NCI-H1436 treated with DMSO at 0.1 percent for 48 hours (cell line): ENCODE measurements at regions not wholly inside any gene's neighbourhood (a gene's known extent, or its start where the extent isn't known, plus 50 kb on each side); places are given as distances from the start of the nearest gene placed in this dataset.
"Not testable (repeated sequence)": the region's sequence is repeated elsewhere in the genome, so short reads cannot be mapped to it uniquely, and the experiment has no call there.

ENCODE experiments used
- DNase-seq: peaks from one replicate; lab custom pipeline; 2025; lab: John Stamatoyannopoulos, UW

DNA sequence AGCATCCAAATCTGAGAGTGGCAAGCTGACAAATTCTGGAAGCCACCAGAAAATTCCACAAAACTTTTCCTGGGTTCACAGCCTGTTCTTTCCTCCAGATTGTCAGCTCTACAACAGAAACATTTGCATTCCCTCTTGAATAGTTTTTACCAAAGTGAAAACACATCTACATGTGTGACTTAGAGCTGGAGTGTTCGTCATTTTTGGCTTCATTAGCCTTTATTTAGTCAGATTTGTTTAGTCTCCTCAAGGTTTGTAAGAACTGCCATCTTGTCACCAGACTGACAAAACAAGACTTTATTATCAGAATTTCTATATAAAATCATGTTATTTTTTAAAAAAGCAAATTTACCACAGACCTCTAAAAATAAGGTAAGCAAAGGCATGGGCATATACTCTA, 347.3 kb downstream of the TRIM36 start:
- DNase-seq: no peak

DNA sequence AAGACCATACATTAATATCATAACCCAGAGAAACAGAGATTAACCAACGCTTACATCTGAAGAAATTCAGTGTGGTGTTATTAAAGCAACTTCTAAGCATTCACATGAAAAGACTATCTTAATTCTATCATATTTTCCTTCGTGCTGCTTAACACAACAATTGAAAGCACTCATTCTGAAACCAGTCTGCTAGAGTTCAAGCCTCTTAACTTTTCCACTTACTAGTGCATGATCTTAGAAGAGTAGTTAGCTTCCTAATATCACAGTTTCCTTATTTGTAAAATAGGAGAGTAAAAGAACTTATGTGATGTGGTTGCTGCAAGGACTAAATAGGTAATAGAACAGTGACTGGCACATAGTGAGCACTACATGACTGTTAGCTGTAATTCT, 379.3 kb downstream of the TRIM36 start:
- no peak for DNase-seq

DNA sequence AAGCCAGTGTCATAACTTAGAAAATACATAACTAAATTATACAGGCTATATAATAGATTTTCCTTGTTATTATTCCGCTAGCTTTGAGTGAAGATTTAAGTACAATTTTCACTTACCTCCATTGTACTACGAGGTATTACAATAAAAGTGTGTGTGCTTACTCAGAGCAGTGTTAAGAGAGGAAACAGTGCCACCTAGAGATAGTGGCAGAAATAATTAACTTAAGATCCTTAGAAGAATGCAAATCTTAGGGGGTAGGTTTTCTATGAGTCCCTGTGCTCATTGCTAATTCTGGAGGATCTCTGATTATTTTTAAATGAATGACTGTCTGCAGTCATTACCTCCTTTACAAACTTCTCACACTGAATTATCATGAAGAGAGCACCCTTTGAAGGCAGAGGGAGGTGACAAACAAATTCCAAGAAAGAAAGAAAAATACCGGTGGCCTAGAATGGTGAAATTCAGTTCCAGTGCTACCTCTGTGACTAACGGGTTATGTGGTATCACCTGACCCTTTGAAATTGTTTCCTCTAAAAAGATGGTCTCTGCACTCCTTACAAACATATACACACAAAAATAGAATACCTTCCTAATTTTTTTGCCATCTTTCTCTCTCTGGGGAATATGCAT, 379.8 kb downstream of the TRIM36 start:
- no peak for DNase-seq

DNA sequence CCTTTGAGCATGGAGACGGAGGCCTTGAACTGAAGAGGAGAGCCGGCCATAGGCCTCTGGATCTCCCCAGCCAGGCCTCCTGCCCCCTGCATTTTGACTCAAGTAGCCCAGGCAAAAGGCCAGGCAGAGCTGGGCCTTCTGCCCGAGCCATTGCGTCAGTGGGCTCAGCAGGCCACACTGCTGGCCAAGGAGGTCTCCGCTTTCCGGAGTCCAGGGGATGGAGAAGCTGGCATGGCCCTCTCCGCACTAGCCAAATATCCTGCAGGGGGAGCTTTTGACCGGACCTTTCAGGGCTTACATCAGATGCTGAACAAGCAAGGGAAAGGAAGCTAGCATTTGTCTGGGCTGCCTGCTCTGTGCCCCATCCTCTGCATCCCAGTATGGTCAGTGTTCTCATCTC, 386.8 kb downstream of the TRIM36 start:
- no peak for DNase-seq

DNA sequence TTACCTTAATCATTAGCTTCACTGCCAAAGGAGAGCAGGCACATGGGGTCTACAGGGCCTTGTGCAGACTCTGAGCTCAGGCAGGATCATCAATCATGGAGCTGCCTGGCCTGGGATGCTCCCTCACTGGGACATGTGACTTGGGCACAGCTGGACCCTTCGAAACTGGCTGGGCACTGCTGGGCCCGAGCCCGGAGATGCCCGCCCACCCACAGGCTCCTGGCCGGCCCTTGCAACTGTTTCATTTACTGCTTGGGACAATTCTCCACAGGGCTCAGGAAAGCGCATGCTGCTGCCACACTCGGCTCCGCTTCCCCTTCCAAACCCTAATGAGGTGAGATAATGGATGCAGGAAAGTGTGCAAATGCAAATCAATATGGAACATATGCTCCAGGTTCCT, 387.5 kb downstream of the TRIM36 start:
- DNase-seq: no peak

DNA sequence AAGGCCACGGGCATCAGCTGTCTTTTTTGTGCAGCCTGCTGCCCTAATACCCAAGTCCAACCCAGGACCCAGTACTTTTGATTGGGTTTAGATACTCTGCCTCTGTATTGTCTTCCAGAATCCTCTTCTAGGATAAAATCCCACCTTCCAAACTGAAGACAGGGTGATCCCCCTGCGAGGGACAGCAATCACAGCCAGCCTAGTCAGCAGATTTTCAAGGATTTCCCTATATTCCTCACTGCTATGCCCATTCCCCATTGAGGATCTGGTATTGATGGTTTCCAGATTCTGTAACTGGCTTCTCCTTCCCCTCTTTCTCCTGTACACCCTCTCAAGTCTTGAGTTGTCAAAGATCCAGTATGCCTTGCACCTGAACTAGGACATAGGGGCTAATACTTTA, 389.4 kb downstream of the TRIM36 start:
- no peak for DNase-seq

DNA sequence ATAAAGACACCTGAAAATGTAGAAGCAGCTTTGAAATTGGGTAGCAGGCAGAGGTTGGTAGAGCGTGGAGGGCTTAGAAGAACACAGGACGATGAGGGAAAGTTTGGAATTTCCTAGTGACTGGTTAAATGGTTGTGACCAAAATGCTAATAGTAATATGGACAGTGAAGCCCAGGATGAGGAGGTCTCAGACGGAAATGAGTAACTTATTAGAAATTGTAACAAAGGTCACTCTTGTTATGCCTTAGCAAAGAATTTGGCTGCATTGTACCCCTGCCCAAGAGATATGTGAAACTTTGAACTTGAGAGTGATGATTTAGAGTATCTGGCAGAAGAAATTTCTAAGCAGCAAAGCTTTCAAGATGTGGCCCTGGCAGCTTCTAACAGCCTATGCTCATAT, 382.5 kb downstream of the KCNN2 start:
- DNase-seq: no peak

DNA sequence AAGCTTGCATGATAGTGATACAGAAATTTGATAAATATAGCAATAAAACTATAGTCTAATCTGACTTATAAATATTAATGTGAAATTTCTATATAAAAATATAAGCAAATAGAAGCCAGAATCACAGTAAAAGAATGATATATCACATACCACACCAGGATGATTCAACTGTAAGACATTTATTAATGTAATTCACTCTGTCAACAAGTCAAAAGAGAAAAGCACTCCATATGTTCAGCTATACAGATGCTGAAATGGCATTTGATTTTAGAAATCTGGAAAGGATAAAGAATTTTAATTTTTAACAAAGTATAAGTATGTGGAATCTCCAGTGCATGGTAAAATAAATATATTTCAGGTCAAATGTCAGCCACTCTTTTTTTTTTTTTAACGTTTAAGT, 372.4 kb downstream of the KCNN2 start:
- no peak for DNase-seq

DNA sequence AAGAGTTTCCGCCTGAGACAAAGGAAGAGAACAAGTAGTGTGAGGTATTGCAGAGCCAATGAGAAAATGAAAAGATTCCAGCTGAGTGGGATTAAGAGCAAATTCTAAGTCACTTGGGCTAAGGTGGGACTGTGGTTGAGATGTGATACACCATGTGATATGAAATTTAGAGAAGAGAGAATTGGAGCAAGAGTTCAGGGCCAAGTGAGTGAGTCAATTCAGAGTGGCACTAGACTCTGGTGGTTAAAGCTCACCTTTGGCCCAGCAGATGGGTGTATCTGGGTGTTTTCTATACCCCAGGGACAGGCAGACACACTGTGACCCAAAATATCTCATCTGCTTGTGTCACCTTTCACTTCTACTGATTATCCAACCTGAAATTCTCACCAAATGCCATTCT, 368.1 kb downstream of the KCNN2 start:
- DNase-seq: no peak

DNA sequence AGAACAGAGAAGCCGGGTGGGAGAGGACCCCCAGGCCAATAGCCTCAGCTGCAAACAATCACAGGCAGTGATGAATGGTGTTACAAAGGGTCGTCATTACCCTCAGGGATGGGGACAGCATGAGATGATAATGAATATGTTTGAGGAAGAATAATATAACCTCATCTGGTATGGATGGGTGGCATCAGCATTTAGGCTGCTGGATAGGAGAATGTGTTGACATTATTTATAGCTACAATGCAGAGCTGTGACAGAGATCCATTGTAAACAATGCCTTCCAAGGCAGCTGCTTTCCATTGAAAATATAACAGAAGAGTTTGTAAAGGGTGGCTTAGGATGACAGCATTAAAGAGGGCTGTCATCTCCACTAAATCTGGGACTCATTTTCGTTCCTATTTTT, 365.5 kb downstream of the KCNN2 start:
- no peak for DNase-seq

DNA sequence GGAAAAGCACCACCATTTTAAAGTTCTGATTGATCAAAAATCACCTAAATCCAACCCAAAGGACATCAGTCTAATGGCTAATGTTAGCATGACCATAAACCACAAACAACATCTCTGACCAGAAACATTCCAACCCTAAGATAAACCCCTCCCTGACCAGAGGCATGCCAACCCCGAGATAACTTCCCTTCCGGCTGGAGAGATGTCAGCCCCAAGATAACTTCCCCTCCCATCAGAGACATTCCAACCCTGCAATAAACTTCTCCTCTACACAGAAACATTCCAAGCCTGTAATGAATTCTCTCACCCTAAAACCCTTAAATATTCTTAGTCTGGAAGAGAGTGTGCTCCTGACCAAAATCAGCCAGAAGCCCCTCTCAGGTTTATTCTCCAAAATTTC, 364.3 kb downstream of the KCNN2 start:
- no peak for DNase-seq

DNA sequence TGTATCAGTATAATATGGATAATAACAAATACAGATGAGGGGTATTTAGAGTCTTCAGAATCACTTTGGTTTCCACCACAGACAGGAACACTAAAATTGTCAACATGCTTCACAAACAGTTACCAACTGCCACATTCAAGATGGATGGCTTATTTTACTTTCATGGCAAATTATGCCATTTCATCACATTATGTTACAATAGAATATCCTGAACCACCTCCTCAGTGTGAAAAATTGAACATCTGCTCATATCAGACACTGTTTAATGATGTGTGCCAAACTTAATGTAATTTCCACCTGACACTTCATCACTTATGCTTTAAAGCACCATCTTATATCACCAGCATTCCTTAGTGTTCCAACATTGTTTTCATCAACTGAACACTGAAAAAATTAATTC, 357.4 kb downstream of the KCNN2 start:
- no peak for DNase-seq

DNA sequence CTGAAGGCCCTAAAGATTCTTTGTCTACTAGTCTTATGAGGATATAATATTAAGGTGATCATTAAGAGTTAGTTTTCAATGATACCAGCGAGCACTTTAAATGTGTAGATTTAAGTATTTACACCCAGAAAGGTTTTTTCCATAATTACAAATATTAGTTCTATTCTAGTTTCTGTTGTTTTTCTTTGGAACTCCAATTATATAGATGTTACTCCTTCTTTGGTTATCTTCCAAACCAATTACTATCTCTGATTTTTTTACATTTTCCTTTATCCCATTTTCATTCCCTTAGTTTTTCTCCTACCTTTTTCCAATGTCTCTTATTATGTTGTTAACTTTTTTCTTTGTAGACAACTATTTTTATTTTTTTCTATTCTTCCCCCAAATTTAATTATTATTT, 355.1 kb downstream of the KCNN2 start:
- DNase-seq: no peak

DNA sequence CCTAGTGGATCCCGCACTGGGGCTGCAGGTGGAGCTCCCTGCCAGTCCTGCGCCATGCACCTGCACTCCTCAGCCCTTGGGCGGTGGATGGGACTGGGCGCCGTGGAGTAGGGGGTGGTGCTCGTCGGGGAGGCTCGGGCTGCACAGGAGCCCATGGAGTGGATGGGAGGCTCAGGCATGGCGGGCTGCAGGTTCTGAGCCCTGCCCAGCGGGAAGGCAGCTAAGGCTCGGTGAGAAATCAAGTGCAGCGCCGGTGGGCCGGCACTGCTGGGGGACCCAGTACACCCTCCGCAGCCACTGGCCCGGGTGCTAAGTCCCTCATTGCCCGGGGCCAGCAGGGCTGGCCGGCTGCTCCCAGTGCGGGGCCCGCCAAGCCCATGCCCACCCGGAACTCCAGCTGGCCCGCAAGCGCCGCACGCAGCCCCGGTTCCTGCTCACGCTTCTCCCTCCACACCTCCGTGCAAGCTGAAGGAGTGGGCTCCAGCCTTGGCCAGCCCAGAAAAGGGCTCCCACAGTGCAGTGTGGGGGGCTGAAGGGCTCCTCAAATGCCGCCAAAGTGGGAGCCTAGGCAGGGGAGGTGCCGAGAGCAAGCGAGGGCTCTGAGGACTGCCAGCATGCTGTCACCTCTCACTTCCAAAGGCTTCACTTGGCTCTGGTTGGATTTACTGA, 342.5 kb downstream of the KCNN2 start:
- DNase-seq: not testable (repeated sequence)

DNA sequence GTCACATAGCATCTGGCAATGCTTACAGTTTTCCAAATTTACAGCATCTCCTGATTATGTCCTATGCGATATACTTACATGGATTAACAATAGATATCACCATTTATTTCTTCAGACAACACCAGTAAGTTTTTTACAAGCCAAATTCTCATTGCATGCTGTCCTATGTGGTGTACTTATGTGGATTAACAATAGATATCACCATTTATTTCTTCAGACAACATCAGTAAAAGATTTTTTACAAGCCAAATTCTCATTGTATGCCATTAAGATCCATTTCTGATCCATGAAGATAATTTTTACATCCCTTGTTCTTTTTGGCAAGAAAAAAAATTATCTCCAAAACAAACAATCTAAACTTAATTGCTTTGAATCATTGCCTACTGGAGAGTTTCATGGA, 340.9 kb downstream of the KCNN2 start:
- no peak for DNase-seq

DNA sequence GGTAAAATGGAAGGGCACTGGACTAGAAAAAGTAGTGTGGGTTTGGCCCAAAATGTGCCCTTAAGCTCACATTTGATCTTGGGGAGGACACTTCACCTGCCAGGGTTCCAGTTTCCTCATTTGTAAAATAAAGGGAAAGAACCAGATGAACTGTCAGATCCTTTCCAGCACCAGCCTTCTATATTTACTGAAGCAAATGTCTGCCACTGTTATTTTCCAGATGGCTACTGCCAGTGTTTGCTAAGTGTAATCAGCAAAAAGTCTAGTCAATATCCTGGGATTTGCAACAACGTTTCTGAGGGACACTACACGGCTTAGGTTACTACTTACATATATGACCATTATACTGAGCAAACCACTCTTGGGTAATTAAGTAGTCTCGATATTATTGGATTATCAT, 340.3 kb downstream of the KCNN2 start:
- no peak for DNase-seq

DNA sequence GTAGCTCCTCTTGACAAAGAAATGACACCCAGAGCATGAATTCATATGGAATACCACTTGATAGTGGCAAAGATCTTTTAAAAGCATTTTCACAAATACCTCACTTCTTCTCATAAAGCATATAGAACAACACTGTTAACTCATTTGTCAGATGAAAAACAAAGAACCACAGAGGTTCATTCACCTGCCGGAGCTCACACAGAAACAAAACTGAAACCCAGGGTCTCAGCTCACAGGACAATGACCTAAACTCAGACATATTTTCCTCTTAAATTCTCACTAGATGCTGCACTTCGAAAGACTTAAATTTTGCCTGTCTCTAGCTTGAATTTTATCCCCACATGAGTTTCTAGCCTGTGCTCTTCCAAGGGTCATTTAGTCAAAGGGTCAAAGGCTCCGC, 339.0 kb downstream of the KCNN2 start:
- DNase-seq: no peak

DNA sequence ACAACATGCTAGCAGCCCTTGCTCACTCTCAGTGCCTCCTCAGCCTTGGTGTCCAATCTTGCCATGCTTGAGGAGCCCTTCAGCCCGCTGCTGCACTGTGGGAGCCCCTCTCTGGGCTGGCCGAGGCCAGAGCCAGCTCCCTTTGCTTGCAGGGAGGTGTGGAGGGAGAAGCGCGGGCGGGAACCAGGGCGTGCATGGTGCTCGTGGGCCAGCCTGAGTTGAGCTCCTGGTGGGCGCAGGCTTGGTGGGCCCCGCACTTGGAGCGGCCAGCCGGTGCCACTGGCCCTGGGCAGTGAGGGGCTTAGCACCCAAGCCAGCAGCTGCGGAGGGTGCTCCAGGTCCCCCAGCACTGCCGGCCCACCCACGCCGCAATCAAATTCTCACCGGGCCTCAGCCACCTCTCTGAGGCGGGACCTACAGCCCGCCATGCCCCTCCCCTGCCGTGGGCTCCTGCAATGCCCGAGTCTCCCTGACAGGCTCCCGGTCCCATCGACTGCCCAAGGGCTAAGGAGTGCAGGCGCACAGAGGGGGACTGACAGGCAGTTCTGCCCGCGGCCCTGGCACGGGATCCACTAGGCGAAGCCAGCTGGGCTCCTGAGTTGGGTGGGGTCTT, 333.5 kb downstream of the KCNN2 start:
- no peak for DNase-seq

DNA sequence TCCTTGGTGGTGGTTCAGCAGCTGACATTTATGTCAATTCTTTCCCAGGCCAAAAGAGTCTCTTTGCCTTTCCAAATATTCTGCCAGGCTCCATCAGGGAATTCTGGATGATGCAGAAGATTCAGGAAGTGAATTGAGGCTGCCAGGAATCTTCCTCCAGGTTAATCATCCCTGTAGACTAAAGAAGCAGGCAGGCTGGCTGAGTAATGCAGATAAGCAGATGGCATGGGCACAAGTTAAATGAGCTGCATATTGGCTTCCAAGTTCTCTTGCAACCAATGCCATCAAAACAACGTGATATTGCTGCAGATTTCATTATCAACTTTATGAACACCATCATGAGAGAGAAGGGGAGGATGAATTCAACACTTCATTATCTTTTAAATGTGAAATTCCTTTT, 324.5 kb downstream of the KCNN2 start:
- no peak for DNase-seq

DNA sequence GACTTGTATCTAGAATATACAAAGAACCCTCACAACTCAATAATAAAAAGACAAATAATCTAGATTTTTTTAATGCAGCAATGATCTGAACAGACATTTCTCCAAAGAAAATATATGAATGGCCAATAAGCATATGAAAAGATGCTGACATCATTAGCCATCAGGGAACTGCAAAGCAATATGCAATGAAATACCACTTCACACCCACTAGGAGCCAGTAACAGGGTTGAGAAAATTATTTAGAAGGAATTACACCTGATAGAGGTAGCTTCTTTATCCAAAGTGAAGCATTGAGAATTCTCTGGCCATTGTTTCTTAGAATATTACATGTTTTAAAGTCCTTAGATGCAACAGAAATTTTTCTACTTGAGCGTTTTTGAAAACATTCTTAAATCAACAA, 316.9 kb downstream of the KCNN2 start:
- no peak for DNase-seq

DNA sequence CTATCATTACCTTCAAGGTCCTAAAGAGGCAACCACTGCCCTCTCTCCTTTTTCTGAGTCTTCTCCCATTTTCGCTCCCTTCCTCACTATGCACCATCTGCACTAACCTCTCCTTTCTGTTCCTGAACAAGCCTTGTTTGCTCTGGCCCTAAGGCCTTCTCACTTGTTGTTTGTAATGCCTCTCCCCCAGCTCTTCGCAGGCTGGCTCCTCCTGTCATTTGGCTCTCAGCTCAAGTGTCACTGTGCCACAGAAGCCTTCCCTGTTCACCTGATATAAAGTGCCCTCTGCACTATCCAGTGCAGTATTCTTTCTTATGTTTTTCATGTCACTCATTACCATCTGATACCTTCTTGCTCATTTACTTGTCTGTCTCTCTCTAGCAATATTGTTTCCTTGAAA, 303.7 kb downstream of the KCNN2 start:
- no peak for DNase-seq

DNA sequence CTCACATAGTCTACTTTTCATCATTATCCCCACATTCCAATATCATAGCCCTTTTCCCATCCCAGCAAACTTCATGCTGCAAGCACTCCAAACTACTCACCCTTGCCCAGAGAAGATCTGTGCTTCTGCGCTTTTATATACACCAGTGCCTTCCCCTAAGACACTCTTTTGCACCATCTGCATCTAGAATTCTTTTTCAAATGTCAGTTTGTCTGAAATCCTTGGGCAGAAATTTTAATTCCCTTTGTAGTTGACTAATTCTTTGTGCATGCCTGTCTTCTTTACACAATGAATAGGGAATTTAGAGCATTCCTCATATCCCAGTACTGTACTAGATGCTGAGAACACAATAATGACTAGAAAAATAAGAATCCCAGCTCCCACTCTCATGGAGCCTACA, 298.9 kb downstream of the KCNN2 start:
- no peak for DNase-seq

DNA sequence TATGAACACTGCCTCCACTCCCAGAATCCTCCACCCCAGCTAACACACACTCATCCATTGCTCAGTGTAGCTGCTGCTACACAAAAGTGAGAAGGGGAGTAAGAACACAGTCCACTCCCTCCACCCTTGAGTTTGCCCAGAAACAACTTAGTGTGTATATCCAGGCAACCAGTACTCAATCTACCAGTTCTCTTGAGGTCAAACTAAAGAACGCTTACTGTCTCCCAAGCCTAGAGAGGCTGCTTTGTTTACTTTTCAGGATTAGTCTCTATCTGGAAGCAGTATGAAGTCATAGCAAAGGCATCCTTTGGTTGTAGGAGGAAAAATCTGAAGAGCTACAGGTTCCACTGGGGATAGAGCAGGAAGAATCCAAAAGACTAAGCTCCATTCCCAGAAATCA, 296.3 kb downstream of the KCNN2 start:
- no peak for DNase-seq
